ENCODE measurements at regions not wholly inside any gene's neighbourhood (a gene's known extent, or its start where the extent isn't known, plus 50 kb on each side); places are given as distances from the start of the nearest gene placed in this dataset.

DNA sequence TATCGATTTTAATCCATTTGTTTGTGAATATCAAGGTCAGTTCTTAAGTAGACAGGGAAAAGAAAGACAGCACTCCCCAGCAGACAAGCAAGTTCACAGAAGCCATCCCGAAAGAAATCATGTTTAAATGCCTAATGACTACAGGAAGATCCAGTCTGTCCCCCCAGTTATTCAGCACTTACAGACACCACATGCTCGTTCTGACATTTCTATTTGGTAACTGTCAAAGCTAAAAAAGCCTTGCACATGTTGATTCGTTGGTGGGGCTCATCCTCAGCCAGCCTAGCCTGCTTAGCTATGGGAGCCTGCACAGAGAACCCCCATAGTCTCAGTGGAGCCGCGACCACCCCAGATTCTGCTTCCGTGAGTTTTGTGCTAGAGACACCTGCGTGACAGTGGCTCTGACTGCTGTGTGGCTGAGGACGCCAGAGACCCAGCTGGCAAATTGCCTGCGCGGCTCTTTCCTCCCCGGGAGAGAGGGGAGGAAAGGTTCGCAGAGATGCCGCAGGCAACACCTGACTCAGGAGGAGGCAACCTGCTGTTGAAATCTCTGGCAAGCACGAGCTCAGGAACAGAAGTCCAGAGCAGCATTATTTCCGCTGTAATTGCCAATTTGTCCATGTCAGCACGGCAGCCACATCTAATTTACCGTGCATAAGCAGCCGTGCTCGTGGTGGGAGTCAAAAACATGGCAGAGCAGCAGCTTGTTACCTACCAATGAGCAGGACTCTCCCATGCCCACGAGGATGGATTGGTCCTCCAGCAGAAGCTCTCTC lies 194.2 kb downstream of the GPAM start:
- TF ChIP-seq, protein P1, sequence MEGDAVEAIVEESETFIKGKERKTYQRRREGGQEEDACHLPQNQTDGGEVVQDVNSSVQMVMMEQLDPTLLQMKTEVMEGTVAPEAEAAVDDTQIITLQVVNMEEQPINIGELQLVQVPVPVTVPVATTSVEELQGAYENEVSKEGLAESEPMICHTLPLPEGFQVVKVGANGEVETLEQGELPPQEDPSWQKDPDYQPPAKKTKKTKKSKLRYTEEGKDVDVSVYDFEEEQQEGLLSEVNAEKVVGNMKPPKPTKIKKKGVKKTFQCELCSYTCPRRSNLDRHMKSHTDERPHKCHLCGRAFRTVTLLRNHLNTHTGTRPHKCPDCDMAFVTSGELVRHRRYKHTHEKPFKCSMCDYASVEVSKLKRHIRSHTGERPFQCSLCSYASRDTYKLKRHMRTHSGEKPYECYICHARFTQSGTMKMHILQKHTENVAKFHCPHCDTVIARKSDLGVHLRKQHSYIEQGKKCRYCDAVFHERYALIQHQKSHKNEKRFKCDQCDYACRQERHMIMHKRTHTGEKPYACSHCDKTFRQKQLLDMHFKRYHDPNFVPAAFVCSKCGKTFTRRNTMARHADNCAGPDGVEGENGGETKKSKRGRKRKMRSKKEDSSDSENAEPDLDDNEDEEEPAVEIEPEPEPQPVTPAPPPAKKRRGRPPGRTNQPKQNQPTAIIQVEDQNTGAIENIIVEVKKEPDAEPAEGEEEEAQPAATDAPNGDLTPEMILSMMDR (conservative IDR thresholded peaks at IDR 0.05; ENCODE audit: low read length) = no peak
- TF ChIP-seq EZH2phosphoT487 (IDR thresholded peaks at IDR 0.05; ENCODE audit: borderline replicate concordance) = no peak

Measured in Loucy (cell line).